Nephron (organoid): ENCODE measurements at regions not wholly inside any gene's neighbourhood (a gene's known extent, or its start where the extent isn't known, plus 50 kb on each side); places are given as distances from the start of the nearest gene placed in this dataset.

Source experiments
- H3K27ac Mint-ChIP-seq, 3 experiments: 2 replicates each; pipeline ENCODE4 v1.8.0; 2020; ENCODE audit warnings: mixed read lengths in 3 of 3, mild to moderate bottlenecking in 2 of 3, moderate library complexity in 1 of 3
- H3K27me3 Mint-ChIP-seq: 2 replicates; pipeline ENCODE4 v1.8.0; 2021; ENCODE audit warnings: low read depth, mild to moderate bottlenecking, moderate library complexity, mixed read lengths
- H3K36me3 Mint-ChIP-seq: 2 replicates; pipeline ENCODE4 v1.8.0; 2020; ENCODE audit warnings: low read depth, mixed read lengths
- H3K4me1 Mint-ChIP-seq: 2 replicates; pipeline ENCODE4 v1.8.0; 2020; ENCODE audit warnings: mixed read lengths
- H3K4me3 Mint-ChIP-seq, 3 experiments: 2 replicates each; pipeline ENCODE4 v1.8.0; 2020; ENCODE audit warnings: mild to moderate bottlenecking in 3 of 3, mixed read lengths in 3 of 3, moderate library complexity in 2 of 3
- H3K9me3 Mint-ChIP-seq: 2 replicates; pipeline ENCODE4 v1.8.0; 2020; ENCODE audit warnings: mixed read lengths
- CTCF ChIP-seq, 3 experiments: fragments of 200-600 bp; sonication (generic); IDR thresholded peaks; one replicate each; pipeline ENCODE4 v1.5.0; 2021; ENCODE audit warnings: antibody characterized with exemption in 3 of 3; ENCODE audit not compliant: unreplicated experiment in 3 of 3

GRCh38 chr11:38019072-38019775 is 1421.2 kb upstream of the RAG2 start:
- H3K4me1 Mint-ChIP-seq = peaks cover 2% of the 10 kb centered on the region
- H3K27ac Mint-ChIP-seq = no peak overlapping the region
- no peaks in the 10 kb centered on the region for H3K36me3 Mint-ChIP-seq
- no peak overlapping the region for H3K4me3 Mint-ChIP-seq
- H3K27me3 Mint-ChIP-seq = no peaks in the 10 kb centered on the region
- no peak for TF ChIP-seq CTCF (IDR thresholded peaks at IDR 0.05; ENCODE audit: unreplicated experiment in 3 of 3)
- H3K9me3 Mint-ChIP-seq = peaks cover 39% of the 10 kb centered on the region

- Mint-ChIP-seq H3K27me3 (no peaks in the 10 kb centered on the region), H3K36me3 (no peaks in the 10 kb centered on the region), H3K9me3 (no peaks in the 10 kb centered on the region), H3K27ac (peak overlapping the region in 2 of 3 experiments; percentile 44 to 91), H3K4me1 (peaks cover 4% of the 10 kb centered on the region), H3K4me3 (no peak overlapping the region)
- TF ChIP-seq CTCF (IDR thresholded peaks at IDR 0.05; ENCODE audit: unreplicated experiment in 3 of 3) = no peak
These were observed 1416.4 kb upstream of the RAG2 start for GRCh38 chr11:38014405-38014804.

DNA sequence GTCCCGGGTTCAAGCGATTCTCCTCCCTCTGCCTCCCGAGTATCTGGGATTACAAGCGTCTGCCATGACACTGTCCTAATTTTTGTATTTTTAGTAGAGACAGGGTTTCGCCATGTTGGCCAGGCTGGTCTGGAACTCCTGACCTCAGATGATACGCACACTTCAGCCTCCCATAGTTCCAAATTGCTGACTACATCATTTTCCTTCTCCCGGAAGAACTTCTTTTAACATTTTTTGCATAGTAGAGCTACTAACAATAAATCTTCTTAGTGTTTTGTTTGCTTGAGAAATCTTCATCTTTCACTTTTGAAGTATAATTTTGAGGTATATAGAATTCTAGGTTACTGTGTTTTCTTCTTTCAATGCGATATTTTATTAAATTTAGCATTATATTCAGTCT is 1415.1 kb upstream of the RAG2 start:
- Mint-ChIP-seq H3K4me3 (no peak overlapping the region), H3K36me3 (no peaks in the 10 kb centered on the region), H3K4me1 (peaks cover 4% of the 10 kb centered on the region), H3K27ac (peak overlapping the region in 1 of 3 experiments; percentile 11), H3K9me3 (no peaks in the 10 kb centered on the region), H3K27me3 (no peaks in the 10 kb centered on the region)
- no peak for TF ChIP-seq CTCF (IDR thresholded peaks at IDR 0.05; ENCODE audit: unreplicated experiment in 3 of 3)

GRCh38 chr11:38011496-38011895 is 1413.5 kb upstream of the RAG2 start:
- H3K4me3 Mint-ChIP-seq = no peak overlapping the region
- no peaks in the 10 kb centered on the region for H3K27me3 Mint-ChIP-seq
- peaks cover 4% of the 10 kb centered on the region for H3K4me1 Mint-ChIP-seq
- H3K36me3 Mint-ChIP-seq = no peaks in the 10 kb centered on the region
- H3K27ac Mint-ChIP-seq = no peak overlapping the region
- no peaks in the 10 kb centered on the region for H3K9me3 Mint-ChIP-seq
- TF ChIP-seq CTCF (IDR thresholded peaks at IDR 0.05; ENCODE audit: unreplicated experiment in 3 of 3) = no peak

GRCh38 chr11:38009932-38010331 is 1411.9 kb upstream of the RAG2 start:
- Mint-ChIP-seq H3K27ac (no peak overlapping the region), H3K4me1 (peaks cover 13% of the 10 kb centered on the region), H3K27me3 (no peaks in the 10 kb centered on the region), H3K36me3 (no peaks in the 10 kb centered on the region), H3K9me3 (no peaks in the 10 kb centered on the region), H3K4me3 (no peak overlapping the region)
- TF ChIP-seq CTCF (IDR thresholded peaks at IDR 0.05; ENCODE audit: unreplicated experiment in 3 of 3) = no peak

GRCh38 chr11:38006466-38006865 is 1408.4 kb upstream of the RAG2 start:
- no peaks in the 10 kb centered on the region for H3K27me3 Mint-ChIP-seq
- no peaks in the 10 kb centered on the region for H3K9me3 Mint-ChIP-seq
- no peak for TF ChIP-seq CTCF (IDR thresholded peaks at IDR 0.05; ENCODE audit: unreplicated experiment in 3 of 3)
- no peaks in the 10 kb centered on the region for H3K36me3 Mint-ChIP-seq
- H3K4me1 Mint-ChIP-seq = peaks cover 9% of the 10 kb centered on the region
- no peak overlapping the region for H3K27ac Mint-ChIP-seq
- no peak overlapping the region for H3K4me3 Mint-ChIP-seq
